Ishikawa (cell line): ENCODE measurements at regions not wholly inside any gene's neighbourhood (a gene's known extent, or its start where the extent isn't known, plus 50 kb on each side); places are given as distances from the start of the nearest gene placed in this dataset.

Experiments used
- CEBPB ChIP-seq: IDR thresholded peaks from 2 replicates; pipeline ENCODE4 v1.6.1; 2012
- CREB1 ChIP-seq: IDR thresholded peaks from 2 replicates; pipeline ENCODE4 v1.6.1; 2012; ENCODE audit warnings: low read depth
- EGR1 ChIP-seq: IDR thresholded peaks from 2 replicates; pipeline ENCODE4 v1.6.1; 2012
- EP300 ChIP-seq: IDR thresholded peaks from 2 replicates; pipeline ENCODE4 v1.6.1; 2012; ENCODE audit warnings: borderline replicate concordance
- FOXM1 ChIP-seq: IDR thresholded peaks from 2 replicates; pipeline ENCODE4 v1.6.1; 2012; ENCODE audit warnings: low read depth, borderline replicate concordance
- NFIC ChIP-seq: IDR thresholded peaks from 2 replicates; pipeline ENCODE4 v1.6.1; 2012
- RAD21 ChIP-seq: IDR thresholded peaks from 2 replicates; pipeline ENCODE4 v1.6.1; 2012; ENCODE audit warnings: low read depth
- TAF1 ChIP-seq: IDR thresholded peaks from 2 replicates; pipeline ENCODE4 v1.6.1; 2012; ENCODE audit warnings: low read depth, mild to moderate bottlenecking
- TCF12 ChIP-seq: IDR thresholded peaks from 2 replicates; pipeline ENCODE4 v1.6.1; 2012; ENCODE audit warnings: low read depth
- TEAD4 ChIP-seq: IDR thresholded peaks from 2 replicates; pipeline ENCODE4 v1.6.1; 2012
- YY1 ChIP-seq: IDR thresholded peaks from 2 replicates; pipeline ENCODE4 v1.6.1; 2012; ENCODE audit warnings: low read depth
- ZBTB7A ChIP-seq: IDR thresholded peaks from 2 replicates; pipeline ENCODE4 v1.6.1; 2012; ENCODE audit warnings: low read depth
- TF ChIP-seq, protein P1 (sequence below): IDR thresholded peaks from 2 replicates; pipeline ENCODE4 v1.6.1; 2012
- TF ChIP-seq, protein P2 (sequence below): IDR thresholded peaks from 2 replicates; pipeline ENCODE4 v1.6.1; 2012
- TF ChIP-seq, protein P3 (sequence below): IDR thresholded peaks from 2 replicates; pipeline ENCODE4 v1.6.1; 2012; ENCODE audit warnings: low read depth, mild to moderate bottlenecking

DNA sequence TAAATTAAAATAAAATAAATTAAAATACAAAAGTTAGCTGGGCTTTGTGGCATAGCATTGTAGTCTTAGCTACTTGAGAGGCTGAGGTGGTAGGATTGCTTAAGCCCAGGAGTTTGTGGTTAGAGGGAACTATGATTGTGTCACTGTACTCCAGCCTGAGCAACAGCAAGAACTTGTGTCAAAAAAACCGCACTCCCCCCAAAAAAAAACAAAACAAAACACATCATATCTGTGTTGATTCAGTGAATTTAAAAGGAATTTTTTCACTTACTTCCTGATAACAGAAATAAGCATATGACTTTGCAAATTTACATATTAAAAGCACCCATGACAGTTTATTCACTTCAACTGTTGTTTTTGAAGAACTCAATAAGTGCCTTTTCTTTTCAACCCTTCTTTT, 68.1 kb upstream of the PELI1 start:
- TF ChIP-seq EGR1, result no peak

DNA sequence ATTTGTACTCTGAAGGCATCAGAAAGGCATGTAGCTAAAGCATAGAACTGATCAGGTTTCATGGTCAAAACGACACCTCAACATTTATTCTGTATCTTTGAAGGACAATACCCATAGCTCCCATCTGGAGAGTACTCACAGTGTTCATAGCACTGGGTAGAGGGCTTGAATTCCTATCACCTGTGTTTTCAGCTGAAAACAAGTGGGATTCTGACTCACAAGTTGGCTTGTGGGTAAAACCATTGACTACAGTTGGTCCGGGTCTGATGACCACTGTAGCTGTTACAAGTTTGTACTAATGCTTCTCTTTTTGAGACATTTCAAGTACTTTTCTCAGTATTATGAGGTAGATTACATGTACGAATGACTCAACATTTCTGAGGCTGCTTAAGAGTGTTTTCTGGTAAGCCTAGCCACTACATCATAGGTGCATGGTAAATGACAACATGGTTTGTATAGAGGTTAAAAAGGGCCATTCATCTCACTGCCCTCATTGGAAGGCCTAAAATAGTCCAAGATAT, 68.6 kb upstream of the PELI1 start:
- no peak for TF ChIP-seq CEBPB
- no peak for TF ChIP-seq TCF12
- TF ChIP-seq TAF1, result no peak
- no peak for TF ChIP-seq ZBTB7A

DNA sequence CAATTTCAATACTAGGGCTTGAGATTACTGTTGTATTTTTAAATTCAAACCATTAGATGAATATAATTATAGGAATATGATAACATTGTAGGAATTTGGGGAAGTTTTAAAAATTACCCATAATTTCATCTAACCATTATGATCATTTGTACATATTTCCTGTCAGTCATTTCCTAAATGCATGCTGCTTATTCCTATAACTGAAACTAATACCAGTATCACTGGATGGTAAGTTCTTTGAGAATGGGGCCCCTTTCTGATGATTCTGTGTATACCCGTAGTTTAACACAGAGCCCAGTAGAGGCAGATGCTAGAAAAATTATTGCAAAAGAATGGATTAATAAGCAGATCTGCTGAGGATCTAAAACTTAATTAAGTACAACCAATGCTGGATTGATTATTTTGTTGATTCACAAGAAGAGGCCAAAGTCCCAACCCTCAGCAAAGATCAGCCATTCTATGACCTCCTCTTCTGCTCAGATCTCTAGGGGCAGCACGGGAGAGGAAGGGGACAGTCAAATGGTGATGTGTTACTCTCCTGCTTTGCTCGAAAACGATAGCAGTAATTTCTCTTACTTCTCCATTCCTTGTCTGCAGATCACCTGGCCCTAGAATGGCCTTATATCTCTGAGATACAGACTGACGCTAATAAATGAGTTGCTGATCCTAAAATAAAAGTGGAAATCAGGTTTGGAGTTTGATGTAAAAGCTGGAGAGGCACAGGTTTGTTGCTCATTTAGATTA, 69.5 kb upstream of the PELI1 start:
- no peak for TF ChIP-seq FOXM1
- no peak for TF ChIP-seq EGR1
- TF ChIP-seq NFIC, result no peak
- TF ChIP-seq YY1, result no peak
- no peak for TF ChIP-seq RAD21
- TF ChIP-seq ZBTB7A, result no peak
- TF ChIP-seq TCF12, result no peak
- TF ChIP-seq, protein P1, sequence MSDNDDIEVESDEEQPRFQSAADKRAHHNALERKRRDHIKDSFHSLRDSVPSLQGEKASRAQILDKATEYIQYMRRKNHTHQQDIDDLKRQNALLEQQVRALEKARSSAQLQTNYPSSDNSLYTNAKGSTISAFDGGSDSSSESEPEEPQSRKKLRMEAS, result no peak
- TF ChIP-seq, protein P2, sequence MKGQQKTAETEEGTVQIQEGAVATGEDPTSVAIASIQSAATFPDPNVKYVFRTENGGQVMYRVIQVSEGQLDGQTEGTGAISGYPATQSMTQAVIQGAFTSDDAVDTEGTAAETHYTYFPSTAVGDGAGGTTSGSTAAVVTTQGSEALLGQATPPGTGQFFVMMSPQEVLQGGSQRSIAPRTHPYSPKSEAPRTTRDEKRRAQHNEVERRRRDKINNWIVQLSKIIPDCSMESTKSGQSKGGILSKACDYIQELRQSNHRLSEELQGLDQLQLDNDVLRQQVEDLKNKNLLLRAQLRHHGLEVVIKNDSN, result no peak
- no peak for TF ChIP-seq TEAD4
- no peak for TF ChIP-seq TAF1
- no peak for TF ChIP-seq CREB1
- TF ChIP-seq, protein P3, sequence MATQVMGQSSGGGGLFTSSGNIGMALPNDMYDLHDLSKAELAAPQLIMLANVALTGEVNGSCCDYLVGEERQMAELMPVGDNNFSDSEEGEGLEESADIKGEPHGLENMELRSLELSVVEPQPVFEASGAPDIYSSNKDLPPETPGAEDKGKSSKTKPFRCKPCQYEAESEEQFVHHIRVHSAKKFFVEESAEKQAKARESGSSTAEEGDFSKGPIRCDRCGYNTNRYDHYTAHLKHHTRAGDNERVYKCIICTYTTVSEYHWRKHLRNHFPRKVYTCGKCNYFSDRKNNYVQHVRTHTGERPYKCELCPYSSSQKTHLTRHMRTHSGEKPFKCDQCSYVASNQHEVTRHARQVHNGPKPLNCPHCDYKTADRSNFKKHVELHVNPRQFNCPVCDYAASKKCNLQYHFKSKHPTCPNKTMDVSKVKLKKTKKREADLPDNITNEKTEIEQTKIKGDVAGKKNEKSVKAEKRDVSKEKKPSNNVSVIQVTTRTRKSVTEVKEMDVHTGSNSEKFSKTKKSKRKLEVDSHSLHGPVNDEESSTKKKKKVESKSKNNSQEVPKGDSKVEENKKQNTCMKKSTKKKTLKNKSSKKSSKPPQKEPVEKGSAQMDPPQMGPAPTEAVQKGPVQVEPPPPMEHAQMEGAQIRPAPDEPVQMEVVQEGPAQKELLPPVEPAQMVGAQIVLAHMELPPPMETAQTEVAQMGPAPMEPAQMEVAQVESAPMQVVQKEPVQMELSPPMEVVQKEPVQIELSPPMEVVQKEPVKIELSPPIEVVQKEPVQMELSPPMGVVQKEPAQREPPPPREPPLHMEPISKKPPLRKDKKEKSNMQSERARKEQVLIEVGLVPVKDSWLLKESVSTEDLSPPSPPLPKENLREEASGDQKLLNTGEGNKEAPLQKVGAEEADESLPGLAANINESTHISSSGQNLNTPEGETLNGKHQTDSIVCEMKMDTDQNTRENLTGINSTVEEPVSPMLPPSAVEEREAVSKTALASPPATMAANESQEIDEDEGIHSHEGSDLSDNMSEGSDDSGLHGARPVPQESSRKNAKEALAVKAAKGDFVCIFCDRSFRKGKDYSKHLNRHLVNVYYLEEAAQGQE, result no peak
- no peak for TF ChIP-seq CEBPB
- TF ChIP-seq EP300, result no peak

DNA sequence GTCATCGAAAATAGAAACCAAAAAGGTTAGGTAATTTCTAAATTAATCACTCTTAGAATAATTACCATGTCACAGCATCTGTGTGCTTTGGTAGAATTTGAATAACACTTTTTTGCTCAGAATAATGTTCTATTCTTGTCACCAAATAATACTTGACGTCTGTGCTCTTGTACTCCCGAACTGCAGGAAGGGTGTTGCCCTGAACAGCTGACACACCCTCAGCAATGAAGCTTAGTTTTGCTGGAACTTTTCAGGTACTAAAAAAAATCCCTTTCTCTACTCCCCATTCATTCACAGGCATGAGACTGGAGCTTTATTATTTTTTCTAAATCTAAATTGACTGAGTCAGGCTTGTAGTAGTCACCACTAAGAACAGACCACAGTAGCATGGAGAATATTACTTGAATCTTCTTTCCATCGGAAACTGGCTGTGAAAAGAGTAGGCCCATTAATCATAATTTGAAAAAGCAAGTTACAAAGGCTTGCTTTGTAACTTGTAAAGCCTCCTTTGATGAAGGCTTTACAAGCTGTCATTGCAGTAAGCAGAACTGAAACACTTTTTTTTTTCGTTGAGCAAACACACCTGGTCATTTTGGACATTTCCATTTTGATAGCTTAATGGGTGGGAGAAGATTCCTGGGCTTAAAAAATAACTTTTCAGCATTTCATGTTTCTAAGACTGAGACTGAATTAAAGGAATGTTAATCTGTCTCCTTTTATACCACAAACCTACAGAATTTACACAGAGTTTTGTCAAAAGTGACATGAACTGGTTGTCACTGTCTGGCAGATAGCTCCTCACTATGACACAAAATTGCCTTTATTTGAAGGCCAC, 70.3 kb upstream of the PELI1 start:
- TF ChIP-seq, protein P2, result no peak
- TF ChIP-seq ZBTB7A (no peak), EGR1 (no peak), TAF1 (no peak), YY1 (no peak), CREB1 (no peak), NFIC (no peak), TEAD4 (no peak), EP300 (no peak), TCF12 (no peak), CEBPB (no peak), FOXM1 (no peak), RAD21 (no peak)
- TF ChIP-seq, protein P1, result no peak
- TF ChIP-seq, protein P3, result no peak

DNA sequence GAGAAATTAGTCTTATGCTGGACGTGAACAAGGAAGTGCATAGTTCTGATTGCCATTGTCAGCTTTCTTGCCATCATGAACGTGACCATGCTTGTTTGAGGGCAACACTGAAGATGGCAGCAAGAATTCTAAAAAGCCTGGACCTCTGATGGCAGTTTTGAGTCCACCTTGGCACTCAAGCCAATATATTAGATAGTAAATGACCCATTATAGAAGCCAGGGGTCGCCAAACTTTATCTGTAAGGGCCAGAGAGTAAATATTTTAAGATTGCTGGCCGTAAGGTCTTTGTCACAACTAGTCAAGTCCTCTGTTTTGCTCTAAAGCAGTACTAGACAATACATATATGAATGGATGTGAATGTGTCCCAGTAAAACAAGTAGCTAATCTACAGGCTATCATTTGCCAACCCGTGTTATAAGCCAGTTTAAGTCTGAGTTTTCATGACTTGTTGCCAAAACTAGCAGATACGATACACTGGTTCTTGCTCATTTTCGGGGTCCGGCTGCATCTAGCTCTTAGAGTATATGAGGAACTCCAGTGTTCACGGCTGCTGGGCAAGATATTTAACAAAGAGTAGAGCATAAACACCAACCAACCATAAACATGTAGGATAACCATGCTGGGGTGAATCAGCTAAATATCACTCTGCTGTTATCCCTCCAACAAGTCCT, 73.1 kb upstream of the PELI1 start:
- TF ChIP-seq EGR1, result no peak
- no peak for TF ChIP-seq YY1
- TF ChIP-seq EP300, result no peak
- TF ChIP-seq ZBTB7A, result no peak
